SK-N-MC (cell line): ENCODE measurements at regions not wholly inside any gene's neighbourhood (a gene's known extent, or its start where the extent isn't known, plus 50 kb on each side); places are given as distances from the start of the nearest gene placed in this dataset.

Experiments
- EZH2 ChIP-seq: fragments of 200-600 bp; sonication (generic); IDR thresholded peaks from one replicate; pipeline ENCODE4 v1.6.1; 2017; ENCODE audit warnings: antibody characterized with exemption
- FOXP2 ChIP-seq: optimal IDR thresholded peaks from 2 replicates; pipeline ENCODE3; 2011; ENCODE audit warnings: mild to moderate bottlenecking, moderate library complexity; ENCODE audit not compliant: insufficient read depth; ENCODE audit errors: extremely low read length, control extremely low read depth
- POLR2AphosphoS5 ChIP-seq: IDR thresholded peaks from 2 replicates; pipeline ENCODE4 v1.6.1; 2012; ENCODE audit warnings: mild to moderate bottlenecking, low read depth, low read length, borderline replicate concordance

GRCh38 chr6:74840953-74841352, 364.9 kb downstream of the COL12A1 start:
- no peak for TF ChIP-seq EZH2
- no peak for TF ChIP-seq POLR2AphosphoS5
- no peak for TF ChIP-seq FOXP2
